ENCODE measurements at regions not wholly inside any gene's neighbourhood (a gene's known extent, or its start where the extent isn't known, plus 50 kb on each side); places are given as distances from the start of the nearest gene placed in this dataset.
A peak's percentile ranks its signal among the peaks of the same experiment; 100 is the strongest.

GRCh38 chr7:155363852-155364600, 66.3 kb downstream of the INSIG1 start:
- TF ChIP-seq MYC (IDR thresholded peaks at IDR 0.05; ENCODE audit: low read depth, low read length) = peak; percentile 89
- TF ChIP-seq CTCF (IDR thresholded peaks at IDR 0.05; ENCODE audit: low read depth, low read length) = peak; percentile 61
- peak; percentile 84 for TF ChIP-seq POLR2A (IDR thresholded peaks at IDR 0.05; ENCODE audit: extremely low read depth, insufficient read length)
- peak; percentile 71; the same call in 1 of the 2 replicates for TF ChIP-seq MAX (IDR thresholded peaks at IDR 0.05; ENCODE audit: low read depth, low read length)
- peak overlapping the region; percentile 69 for H3K4me3 ChIP-seq (ENCODE audit: low read depth, low read length)
- peak; percentile 96 for DNase-seq (ENCODE audit: low read depth)

GRCh38 chr7:155365146-155365874, 67.6 kb downstream of the INSIG1 start:
- DNase-seq (ENCODE audit: low read depth) = peak; percentile 65
- no peak; the same call in 1 of the 2 replicates for TF ChIP-seq MYC (IDR thresholded peaks at IDR 0.05; ENCODE audit: low read depth, low read length)
- TF ChIP-seq POLR2A (IDR thresholded peaks at IDR 0.05; ENCODE audit: extremely low read depth, insufficient read length) = no peak
- no peak for TF ChIP-seq CTCF (IDR thresholded peaks at IDR 0.05; ENCODE audit: low read depth, low read length)
- TF ChIP-seq MAX (IDR thresholded peaks at IDR 0.05; ENCODE audit: low read depth, low read length) = no peak
- H3K4me3 ChIP-seq (ENCODE audit: low read depth, low read length) = peak overlapping the region; percentile 69

GRCh38 chr7:155368894-155369600, 71.4 kb downstream of the INSIG1 start:
- peak; percentile 86 for DNase-seq (ENCODE audit: low read depth)
- TF ChIP-seq POLR2A (IDR thresholded peaks at IDR 0.05; ENCODE audit: extremely low read depth, insufficient read length) = no peak
- no peak overlapping the region for H3K4me3 ChIP-seq (ENCODE audit: low read depth, low read length)

GRCh38 chr7:155369766-155370165, 72.1 kb downstream of the INSIG1 start:
- no peak overlapping the region for H3K4me3 ChIP-seq (ENCODE audit: low read depth, low read length)
- DNase-seq (ENCODE audit: low read depth) = no peak
- no peak for TF ChIP-seq POLR2A (IDR thresholded peaks at IDR 0.05; ENCODE audit: extremely low read depth, insufficient read length)
- TF ChIP-seq MYC (IDR thresholded peaks at IDR 0.05; ENCODE audit: low read depth, low read length) = no peak
- no peak for TF ChIP-seq MAX (IDR thresholded peaks at IDR 0.05; ENCODE audit: low read depth, low read length)
- TF ChIP-seq CTCF (IDR thresholded peaks at IDR 0.05; ENCODE audit: low read depth, low read length) = no peak

GRCh38 chr7:155371331-155371883, 73.7 kb downstream of the INSIG1 start:
- TF ChIP-seq POLR2A (IDR thresholded peaks at IDR 0.05; ENCODE audit: extremely low read depth, insufficient read length) (no peak), CTCF (IDR thresholded peaks at IDR 0.05; ENCODE audit: low read depth, low read length) (no peak), MYC (IDR thresholded peaks at IDR 0.05; ENCODE audit: low read depth, low read length) (no peak), MAX (IDR thresholded peaks at IDR 0.05; ENCODE audit: low read depth, low read length) (no peak)
- H3K4me3 ChIP-seq (ENCODE audit: low read depth, low read length) = no peak overlapping the region
- no peak for DNase-seq (ENCODE audit: low read depth)

Data from NB4 (cell line).